ENCODE measurements at regions not wholly inside any gene's neighbourhood (a gene's known extent, or its start where the extent isn't known, plus 50 kb on each side); places are given as distances from the start of the nearest gene placed in this dataset.
"Not testable (repeated sequence)": the region's sequence is repeated elsewhere in the genome, so short reads cannot be mapped to it uniquely, and the experiment has no call there.

DNA sequence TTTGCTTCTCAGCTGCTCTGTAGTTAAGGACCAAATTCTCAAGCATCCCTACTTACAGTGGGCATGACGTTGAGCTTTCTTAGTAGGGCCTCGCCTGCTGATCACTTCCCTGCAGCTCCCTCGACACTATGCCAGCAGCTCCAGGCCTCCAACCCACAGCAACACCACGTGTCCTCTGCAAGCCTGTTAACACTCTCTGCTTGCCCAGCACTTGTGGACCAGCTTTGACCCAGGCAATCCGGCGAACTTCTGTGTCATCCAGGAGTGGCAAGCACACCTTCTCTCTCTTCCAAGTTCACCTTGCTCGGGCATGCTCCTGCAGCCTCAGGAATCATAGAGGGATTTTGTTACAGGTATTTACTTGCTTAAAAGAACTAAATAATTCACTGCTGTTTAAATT lies 138.6 kb upstream of the FHL2 start:
- no peak for DNase-seq (ENCODE audit: low spot score)

DNA sequence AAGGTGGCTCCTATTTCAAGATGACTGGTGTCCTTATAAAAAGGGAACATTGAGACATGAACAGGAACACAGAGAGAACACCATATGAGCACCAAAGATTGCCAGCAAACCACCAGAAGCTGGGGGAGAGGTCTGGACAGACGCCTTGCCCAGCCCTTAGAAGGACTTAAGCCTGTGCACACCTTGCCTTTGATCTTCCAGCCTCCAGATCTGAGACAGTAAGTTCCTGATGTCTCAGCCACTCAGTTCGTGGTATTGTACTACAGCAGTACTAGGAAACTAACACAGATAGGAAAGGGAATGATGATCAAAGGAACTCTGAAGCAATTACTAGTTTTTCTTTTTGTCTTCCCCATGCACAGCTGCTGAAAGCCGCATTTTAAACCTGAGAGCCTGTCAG lies 137.3 kb upstream of the FHL2 start:
- no peak for DNase-seq (ENCODE audit: low spot score)

DNA sequence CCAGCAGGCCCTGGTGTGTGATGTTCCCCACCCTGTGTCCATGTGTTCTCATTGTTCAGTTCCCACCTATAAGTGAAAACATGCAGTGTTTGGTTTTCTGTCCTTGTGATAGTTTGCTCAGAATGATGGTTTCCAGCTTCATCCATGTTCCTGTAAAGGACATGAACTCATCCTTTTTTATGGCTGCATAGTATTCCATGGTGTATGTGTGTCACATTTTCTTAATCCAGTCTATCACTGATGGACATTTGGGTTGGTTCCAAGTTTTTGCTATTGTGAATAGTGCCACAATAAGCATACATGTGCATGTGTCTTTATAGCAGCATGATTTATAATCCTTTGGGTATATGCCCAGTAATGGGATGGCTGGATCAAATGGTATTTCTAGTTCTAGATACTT lies 130.4 kb upstream of the FHL2 start:
- DNase-seq (ENCODE audit: low spot score) = not testable (repeated sequence)

DNA sequence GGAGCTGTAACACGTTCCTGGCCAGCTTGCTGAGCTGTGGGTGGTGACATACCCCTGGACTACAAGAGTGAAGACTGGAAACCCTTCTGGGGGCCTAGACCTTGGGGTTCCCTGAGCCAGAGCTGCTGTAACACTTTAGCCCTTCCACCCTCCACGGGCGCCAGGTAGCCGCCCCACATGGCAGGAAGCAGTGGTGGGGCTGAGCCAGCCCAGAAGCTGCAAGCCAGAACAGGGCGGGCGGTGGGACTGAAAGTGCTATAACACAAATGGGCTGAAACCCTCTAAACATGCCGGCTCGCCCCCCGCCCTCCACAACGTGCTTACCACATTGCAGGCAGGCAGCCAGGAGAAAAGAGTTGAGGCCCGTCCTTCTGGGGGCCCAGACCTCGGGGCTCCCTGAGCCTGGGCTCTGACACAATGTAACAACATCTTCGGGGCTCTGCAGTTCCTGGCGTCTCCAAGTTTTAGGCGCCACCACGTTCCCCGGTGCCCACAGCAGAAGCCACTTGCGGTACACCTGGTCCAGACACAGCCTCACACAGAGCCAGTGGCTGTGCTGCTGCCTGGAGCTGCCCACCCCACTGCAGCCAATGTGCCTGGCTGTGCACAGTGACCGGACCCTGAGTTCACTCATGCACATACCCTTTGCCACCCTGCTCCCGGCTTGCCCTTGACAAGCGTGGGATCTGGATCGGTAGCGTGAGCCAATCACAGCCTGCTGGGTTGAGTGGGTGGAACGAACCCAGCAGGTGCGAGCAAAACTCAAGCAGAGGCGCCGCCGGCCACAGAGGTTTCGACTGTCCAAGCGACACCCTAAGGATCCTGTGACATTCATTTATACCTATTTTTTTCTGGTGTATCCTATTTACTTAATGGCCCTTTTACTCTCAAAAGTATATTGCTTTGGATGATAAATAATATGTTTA lies 127.4 kb upstream of the FHL2 start:
- no peak for DNase-seq (ENCODE audit: low spot score)

DNA sequence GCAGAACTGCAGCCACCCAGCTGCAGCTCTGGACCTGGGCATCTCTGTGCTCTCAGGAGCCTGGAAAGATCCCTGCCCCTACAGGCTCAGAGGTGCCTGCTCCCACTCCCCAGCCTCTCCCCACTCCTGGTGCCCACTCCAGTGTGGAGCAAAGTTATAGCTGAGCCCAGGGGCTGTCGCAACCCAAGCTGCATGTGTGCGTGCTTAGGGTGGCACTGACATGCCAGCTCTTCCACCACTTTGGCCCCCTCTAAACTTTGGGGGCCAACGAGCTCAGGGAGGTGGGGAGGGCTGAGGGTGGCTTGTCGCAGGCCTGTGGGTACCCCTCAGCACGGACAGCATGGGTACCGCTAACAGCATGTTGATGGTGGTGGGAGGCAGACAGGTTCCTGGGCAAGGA lies 126.3 kb upstream of the FHL2 start:
- no peak for DNase-seq (ENCODE audit: low spot score)

DNA sequence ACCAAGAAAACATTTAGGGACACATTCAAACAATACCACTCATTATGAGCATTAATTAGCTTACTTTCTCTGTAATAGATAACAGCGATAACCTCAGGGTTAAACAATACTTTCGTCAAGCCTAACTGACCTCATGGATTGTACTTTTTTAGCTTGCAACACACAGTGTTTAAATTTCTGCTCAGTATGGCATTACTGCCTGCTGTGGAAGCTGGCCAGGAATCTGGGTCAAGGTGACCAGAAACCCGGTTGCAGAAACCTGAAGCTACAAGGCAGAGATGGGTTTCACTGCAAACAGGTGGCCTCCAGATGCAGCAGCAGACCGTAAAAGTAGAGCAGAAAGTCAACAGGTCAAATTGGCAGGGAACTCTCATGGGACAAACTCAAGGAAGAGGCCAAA lies 123.8 kb upstream of the FHL2 start:
- DNase-seq (ENCODE audit: low spot score) = no peak

DNA sequence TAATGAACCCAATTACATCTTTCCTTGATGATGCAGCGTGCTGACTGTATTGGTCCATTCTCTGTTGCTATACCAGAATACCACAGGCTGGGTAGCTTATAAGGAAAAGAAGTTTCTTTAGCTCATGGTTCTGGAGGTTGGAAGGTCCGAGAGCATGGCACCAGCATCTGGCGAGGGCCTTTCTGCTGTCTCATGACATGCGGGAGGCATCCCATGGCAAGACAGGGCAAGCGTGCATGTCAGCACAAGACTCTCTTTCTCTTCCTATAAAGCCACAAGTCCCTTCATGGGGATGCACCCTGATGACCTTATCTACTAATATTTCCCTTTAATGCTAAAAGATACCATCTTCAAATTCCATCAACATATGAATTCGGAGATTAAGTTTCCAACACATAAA lies 122.8 kb upstream of the FHL2 start:
- no peak for DNase-seq (ENCODE audit: low spot score)

DNA sequence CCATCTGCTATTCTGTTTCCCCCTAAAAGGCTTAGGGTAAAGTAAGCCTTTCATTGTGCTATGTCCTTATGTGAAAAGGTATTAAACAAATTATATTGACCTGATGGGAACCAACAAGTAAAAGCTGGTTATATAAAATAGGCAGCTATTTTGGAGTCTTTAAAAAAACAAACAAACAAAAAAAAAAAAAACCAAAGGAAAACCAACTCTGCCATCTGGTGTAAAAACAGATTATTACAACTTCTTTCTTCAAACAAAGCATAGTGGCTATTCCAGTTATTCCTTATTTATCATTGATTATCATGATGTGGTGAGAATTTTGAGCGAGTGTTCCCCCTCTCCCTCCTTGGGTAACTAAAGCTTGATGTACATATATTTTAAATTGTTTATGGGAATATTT lies 122.3 kb upstream of the FHL2 start:
- peak; percentile 22 for DNase-seq (ENCODE audit: low spot score)

DNA sequence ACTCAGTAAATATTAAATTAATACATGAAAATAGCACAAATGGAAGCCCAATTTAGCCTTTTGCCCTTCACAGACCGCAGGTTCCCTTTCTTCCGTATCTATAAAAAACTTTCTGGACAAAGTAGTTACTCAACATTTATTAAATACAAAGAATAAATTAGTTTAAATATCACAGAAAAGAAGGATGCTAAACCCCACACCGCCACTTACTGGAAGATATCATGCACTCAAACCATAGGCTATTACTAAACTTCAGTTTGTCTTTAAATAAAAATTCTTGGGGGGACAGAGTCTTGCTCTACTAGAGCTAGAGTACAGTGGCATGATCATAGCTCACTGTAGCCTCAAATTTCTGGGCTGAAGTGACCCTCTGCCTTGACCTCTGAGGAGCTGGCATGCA lies 120.7 kb upstream of the FHL2 start:
- no peak for DNase-seq (ENCODE audit: low spot score)

DNA sequence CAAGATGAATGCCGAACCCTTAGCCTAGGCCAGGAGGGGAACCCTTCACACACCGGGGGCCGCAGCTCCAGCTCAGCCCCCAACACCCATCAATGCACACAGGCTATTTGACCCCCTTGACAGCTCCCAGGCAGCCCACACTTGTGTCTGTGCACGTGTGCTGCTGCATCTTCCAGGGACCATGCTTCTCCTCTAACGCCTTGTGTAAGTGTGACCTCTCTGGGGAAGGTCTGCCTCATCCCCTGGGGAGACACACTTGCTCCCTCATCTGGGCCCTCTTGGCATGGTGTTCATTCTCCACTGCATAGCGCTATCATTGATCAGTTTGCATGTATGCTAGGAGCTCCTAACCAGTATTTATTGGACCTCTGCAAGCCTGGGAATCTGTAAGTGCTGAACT lies 120.0 kb upstream of the FHL2 start:
- DNase-seq (ENCODE audit: low spot score) = no peak

DNA sequence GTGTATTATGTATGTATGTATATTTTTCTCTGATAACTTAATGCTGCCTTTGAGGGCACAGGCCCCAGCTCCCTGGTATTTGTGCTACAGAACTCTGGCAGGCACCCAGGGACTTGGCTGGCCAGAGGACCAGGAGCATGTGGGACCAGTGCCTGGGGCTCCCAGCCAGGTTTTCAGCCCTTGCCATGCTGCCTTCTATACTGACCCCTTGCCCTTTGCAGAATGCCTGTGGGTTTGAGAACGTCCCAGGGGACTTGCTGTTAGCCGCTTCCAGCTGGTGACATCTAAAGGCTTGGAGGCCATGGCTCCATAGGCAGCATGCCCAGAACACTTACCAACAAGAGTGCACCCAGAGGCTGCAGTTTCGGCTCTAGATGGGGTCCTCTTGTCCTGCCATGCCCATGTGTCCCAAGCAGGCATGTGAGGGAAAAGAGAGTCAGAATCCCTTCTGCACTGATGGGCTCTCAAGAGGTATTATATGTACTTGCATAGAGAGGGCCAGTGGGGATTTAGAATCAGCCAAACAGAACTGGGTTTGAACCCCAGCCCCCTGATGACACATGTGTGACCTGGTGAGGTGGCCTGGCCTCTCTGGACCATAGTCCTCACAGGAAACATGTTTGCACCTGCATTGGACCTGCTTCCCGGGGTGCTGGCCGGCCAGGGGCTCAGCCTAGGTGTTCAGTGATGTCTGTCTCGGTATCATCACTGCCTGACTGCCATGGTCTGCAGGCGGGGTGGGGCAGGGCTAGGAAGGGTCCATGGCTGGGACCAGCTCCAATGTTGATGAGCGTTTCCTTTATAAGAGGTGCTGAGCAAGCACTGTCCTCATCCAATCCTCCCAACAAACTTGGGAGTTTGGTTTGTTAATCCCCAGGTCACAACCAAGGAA lies 119.2 kb upstream of the FHL2 start:
- DNase-seq (ENCODE audit: low spot score) = peak; percentile 28

DNA sequence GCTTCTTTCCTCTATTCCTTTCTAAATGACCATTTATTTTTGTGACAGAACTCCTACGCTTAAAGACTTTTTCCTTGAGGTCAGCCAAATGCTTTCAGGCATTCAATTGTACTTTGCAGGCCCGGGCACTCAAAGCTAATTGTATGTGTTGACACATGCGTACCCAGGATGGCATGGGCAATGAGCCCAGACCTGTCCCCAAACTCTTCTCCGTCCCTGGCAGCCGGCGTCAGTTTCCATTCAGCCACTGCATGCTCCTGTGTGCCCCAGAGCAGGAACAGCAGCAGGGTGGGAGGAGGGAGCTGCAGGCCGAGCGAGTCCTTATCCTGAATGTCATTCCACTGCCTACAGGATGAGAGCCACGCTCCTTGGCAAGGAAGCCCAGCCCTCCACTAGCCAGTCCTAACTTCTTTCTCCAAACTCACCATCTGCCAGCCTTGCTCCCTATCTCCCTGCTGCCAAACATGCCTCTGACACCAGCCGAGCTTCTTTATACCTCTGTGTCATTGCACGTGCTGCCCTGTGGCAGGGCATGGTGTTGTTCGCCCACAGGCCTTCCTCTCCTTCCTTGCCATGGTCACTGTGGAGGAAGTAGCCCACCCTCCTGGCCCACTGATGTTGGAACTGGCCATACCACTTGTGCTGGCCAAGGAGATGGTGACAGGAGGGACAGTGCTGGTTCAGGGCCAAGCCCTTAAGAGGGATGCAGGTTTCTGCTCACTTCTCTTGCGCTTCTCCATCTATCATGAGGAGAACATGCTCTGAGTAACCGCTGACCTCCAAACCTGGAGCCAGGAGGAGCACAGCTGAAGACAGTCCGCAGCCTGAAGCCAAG lies 116.9 kb upstream of the FHL2 start:
- DNase-seq (ENCODE audit: low spot score) = no peak

DNA sequence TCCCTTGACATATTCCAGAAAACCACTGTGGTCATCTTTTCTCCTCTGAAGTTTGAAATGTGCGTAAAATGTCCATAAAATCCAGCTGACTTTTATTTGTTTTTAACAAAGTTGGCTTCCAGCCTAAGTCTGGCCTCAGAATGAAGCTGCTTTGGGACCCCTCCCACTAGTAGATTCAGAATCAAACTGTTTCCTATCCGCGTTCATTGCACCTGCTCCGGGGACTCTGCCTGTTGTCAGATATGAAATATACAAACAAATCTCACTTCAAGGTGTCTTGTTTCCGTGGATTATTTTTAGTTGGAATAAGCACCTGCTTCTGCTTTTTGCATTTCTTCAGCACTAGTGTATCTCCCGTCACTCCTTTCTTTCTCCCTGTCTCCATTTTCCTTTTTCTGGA lies 115.7 kb upstream of the FHL2 start:
- no peak for DNase-seq (ENCODE audit: low spot score)

DNA sequence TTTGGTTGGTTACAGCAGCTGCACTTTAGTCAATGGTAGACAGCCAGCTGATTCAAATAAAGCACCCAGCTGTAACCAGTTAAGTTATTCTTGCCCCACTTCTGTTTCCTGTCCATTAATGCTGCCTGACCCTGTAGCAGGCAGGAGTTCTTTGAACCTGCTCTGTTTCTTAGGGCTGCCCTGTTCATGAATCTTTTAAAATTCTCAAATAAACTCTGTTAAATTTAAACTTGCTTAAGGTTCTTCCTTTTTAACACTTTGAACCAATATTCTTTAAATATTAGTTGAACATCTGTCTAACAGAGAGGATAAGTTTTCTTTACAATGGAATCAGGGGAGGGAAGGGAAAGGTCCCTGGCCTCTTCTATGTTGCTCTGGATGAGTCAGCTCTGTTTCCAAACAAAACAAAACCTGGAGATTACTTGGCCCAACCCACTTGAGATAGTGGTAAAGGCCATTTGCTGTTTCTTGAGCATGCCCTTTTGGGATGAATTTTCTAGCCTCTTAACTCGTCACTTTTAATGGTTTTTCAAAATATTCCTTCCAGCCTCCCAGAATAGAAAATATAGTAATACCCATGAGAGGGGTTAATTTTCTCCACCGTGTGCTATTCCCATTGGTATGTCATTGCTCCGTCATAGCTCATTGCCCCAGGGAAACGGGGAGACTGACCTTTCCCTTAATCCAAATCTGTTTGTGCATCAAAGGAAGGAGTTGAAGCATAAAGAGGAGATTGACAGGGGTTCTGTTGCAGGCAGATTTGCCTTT lies 112.1 kb upstream of the FHL2 start:
- peak; percentile 64 for DNase-seq (ENCODE audit: low spot score)

DNA sequence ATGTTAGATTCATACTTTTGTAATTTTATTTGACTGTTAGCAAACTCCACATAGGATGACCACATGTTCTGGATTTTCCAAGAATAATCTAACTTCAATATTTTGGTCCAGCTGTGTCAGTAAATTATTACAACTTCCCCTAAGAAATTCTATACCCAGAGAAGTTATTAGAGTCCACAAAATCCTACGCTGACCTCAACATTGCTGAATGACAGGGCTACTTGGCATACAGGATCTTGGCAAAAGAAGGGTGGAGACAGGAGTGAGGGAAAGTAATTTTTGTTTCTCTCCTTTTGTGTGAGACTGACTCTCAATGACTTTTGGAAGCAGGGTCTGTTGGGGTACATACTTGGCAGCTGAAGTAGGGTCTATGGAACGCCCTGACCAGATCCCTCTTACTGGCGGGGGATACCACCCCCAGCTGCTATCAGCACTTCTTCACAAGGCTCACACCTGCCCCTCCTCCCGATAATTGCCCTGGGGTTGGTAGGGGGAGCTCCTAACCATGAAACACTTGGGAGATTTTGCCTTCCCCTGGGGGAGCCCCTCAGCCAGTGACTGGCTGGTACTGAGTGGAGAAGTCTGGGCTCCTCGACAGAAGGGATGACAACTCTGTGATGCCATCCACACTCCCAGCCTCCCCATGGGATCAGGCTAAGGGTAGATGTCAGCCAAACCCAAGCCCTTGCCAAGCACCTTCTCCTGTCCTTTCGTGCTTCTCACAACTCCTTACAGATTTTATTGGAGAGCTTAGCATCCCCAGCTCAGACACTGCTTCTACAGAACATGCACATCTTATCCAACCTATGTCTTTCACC lies 110.6 kb upstream of the FHL2 start:
- DNase-seq (ENCODE audit: low spot score) = no peak

DNA sequence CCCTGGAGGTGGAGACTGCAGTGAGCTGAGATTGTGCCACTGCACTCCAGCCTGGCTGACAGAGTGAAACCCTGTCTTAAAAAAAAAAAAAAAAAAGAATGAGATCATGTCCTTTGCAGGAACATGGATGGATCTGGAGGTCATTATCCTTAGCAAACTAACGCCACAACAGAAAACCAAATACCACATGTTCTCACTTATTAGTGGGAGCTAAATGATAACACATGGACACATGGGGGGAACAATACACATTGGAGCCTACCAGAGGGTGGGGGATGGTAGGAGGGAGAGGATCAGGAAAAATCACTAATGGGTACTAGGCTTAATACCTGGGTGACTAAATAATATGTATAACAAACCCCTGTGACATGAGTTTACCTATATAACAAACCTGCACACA lies 108.0 kb upstream of the FHL2 start:
- not testable (repeated sequence) for DNase-seq (ENCODE audit: low spot score)

DNA sequence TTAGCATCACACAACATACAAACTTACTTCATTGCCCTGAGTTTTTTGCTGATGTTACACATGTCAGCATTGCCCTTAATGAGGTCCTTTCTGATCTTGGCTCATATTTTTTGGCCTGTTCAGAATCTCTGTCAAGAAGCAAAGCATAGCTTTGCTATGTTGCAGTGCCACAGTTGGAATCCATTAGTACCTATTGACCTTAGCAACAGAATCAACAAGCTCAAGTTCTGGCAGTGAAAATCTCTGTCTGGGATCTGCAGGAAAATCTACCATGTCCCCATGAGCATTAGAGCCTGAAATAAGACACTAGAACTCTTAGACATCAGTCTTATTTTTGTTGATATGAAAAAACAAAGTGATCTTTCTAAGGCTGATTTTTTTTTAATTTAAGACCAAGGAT lies 105.6 kb upstream of the FHL2 start:
- DNase-seq (ENCODE audit: low spot score) = no peak

DNA sequence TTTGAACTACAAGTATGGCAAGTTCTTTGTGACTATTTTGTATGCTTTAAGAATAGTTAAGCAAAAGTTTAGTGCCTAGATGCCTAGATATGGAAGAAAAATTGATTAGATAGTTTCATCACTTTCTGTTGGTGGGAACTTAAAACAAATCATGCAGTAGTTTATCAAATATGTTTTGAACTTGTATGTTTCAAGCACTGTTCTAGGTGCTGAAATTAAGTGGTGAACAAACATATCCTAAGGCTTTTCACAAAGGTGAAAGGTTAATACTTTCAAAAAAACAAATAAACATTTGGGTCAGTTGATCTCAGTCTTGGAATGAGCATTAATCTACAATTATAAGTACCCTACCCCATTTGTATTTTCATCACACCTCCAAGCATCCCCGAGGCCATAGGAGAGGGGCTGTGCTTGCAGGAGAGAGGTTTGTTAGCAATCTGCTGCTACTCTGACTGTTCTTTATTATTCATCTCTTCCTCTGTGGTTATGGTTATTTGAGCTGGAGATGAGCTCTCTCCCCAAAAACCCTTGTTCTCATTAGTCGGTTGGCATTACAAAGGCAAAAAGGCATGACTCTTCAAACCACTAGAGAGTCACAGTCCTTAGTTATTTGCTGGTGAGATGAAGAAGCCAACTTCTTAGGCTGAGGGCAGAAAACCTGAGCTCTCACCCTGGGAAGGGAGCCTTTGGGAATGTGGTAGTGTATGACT lies 103.9 kb upstream of the FHL2 start:
- no peak for DNase-seq (ENCODE audit: low spot score)

DNA sequence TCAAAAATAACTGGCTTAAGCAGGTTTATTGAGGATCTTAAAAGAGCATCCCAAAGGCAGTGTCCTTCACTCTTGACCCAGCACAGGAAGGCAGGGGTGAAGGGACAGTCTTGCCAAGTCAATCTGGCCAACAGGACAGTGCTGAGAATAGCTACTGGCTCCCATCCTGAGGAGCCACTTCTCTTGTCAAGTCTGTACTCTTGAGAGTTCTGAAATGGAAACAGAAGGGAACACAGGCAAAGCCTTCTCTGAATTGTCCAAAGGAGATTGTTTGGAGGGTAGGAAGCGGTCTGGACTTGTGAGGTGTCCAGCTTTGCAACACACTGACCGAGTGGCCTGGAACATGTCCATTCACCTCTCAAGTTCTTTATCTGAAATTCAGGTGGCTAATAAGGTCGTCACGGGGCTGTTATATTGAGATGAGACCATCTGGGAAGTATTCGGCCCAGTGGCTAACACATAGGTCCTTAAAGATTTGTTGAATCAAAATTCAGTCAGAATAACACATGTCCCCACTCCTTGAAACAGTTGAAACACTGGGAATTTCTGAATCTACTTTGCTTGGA lies 99.5 kb upstream of the FHL2 start:
- no peak for DNase-seq (ENCODE audit: low spot score)
